IMR-90 (cell line): ENCODE measurements at regions not wholly inside any gene's neighbourhood (a gene's known extent, or its start where the extent isn't known, plus 50 kb on each side); places are given as distances from the start of the nearest gene placed in this dataset.

ENCODE experiments used
- ATAC-seq: fragments of 200-7000 bp; cut with Tn5 transposase; 2 replicates; pipeline ENCODE4 v1.9.1; 2020; ENCODE audit warnings: low read depth, mild to moderate bottlenecking, moderate library complexity
- BruUV-seq: library from RNA; stranded (reverse); fragments of 400-500 nt; replicated peaks from 2 replicates; lab custom pipeline; 2021; lab: Mats Ljungman, UMichigan
- CTCF ChIA-PET: fragments of 300-600 bp; formaldehyde crosslinking; extraction: SDS; loops from one replicate; lab custom pipeline; 2021; ENCODE audit warnings: antibody characterized with exemption; lab: Yijun Ruan, JAX
- POLR2A ChIA-PET: fragments of 300-600 bp; sonication (Branson Sonifier 250); formaldehyde crosslinking; loops from one replicate; lab custom pipeline; 2022; ENCODE audit warnings: antibody characterized with exemption; ENCODE audit not compliant: unreplicated experiment; lab: Charles Lee
- DNase-seq: peaks from one replicate; pipeline ENCODE4 v3.0.0; 2013
- H2AFZ ChIP-seq: replicated peaks from 2 replicates; pipeline ENCODE3; 2013; ENCODE audit warnings: low read length, mild to moderate bottlenecking; ENCODE audit not compliant: poor library complexity
- H2AK5ac ChIP-seq: 2 replicates; pipeline ENCODE4 v1.6.1; 2013; ENCODE audit warnings: low read depth, low read length, inconsistent platforms
- H2AK9ac ChIP-seq: replicated peaks from 2 replicates; pipeline ENCODE3; 2013; ENCODE audit warnings: mild to moderate bottlenecking, low read depth, low read length, moderate library complexity; ENCODE audit not compliant: poor library complexity
- H2BK120ac ChIP-seq: 2 replicates; pipeline ENCODE4 v1.6.1; 2013; ENCODE audit warnings: low read depth, low read length, inconsistent platforms
- H2BK15ac ChIP-seq: 3 replicates; pipeline ENCODE4 v1.6.1; 2013; ENCODE audit warnings: low read depth, low read length, inconsistent platforms
- H2BK20ac ChIP-seq: 2 replicates; pipeline ENCODE4 v1.6.1; 2013; ENCODE audit warnings: low read depth, mild to moderate bottlenecking, inconsistent platforms, low read length, moderate library complexity
- H2BK5ac ChIP-seq: 2 replicates; pipeline ENCODE4 v1.6.1; 2013; ENCODE audit warnings: mild to moderate bottlenecking, low read depth, low read length, inconsistent platforms; ENCODE audit not compliant: poor library complexity, severe bottlenecking
- H3K14ac ChIP-seq: replicated peaks from 2 replicates; pipeline ENCODE4 v1.6.1; 2013; ENCODE audit warnings: low read depth, low read length, inconsistent platforms
- H3K18ac ChIP-seq: 2 replicates; pipeline ENCODE4 v1.6.1; 2013; ENCODE audit warnings: low read depth, low read length, control low read depth
- H3K23ac ChIP-seq: 2 replicates; pipeline ENCODE4 v1.6.1; 2013; ENCODE audit warnings: low read depth, low read length, inconsistent platforms
- H3K27ac ChIP-seq: 2 replicates; pipeline ENCODE4 v1.5.1; 2013; ENCODE audit warnings: mild to moderate bottlenecking, control low read depth, low read length; ENCODE audit not compliant: insufficient read depth
- H3K27me3 ChIP-seq: 2 replicates; pipeline ENCODE4 v1.6.1; 2013; ENCODE audit warnings: low read length; ENCODE audit not compliant: control insufficient read depth, insufficient read depth
- H3K36me3 ChIP-seq: 2 replicates; pipeline ENCODE4 v1.6.1; 2013; ENCODE audit warnings: low read length, mixed read lengths; ENCODE audit not compliant: control insufficient read depth, insufficient read depth
- H3K4ac ChIP-seq: 2 replicates; pipeline ENCODE4 v1.6.1; 2013; ENCODE audit warnings: low read depth, low read length, inconsistent platforms
- H3K4me1 ChIP-seq: 2 replicates; pipeline ENCODE4 v1.6.1; 2013; ENCODE audit warnings: low read length, mixed read lengths; ENCODE audit not compliant: control insufficient read depth, insufficient read depth
- H3K4me2 ChIP-seq: 2 replicates; pipeline ENCODE4 v1.6.1; 2013; ENCODE audit warnings: low read depth, mild to moderate bottlenecking, control low read depth, low read length, moderate library complexity
- H3K4me3 ChIP-seq: 2 replicates; pipeline ENCODE4 v1.5.1; 2013; ENCODE audit warnings: low read depth, mild to moderate bottlenecking, control low read depth, low read length, moderate library complexity; ENCODE audit not compliant: insufficient read depth
- H3K56ac ChIP-seq: 2 replicates; pipeline ENCODE4 v1.6.1; 2013; ENCODE audit warnings: low read length, inconsistent platforms; ENCODE audit not compliant: insufficient read depth; ENCODE audit errors: extremely low read depth
- H3K79me1 ChIP-seq, 2 experiments: 2 replicates each; pipeline ENCODE4 v1.6.1; 2013; ENCODE audit warnings: low read length in 2 of 2, inconsistent platforms in 1 of 2, low read depth in 1 of 2
- H3K9ac ChIP-seq: 2 replicates; pipeline ENCODE4 v1.6.1; 2013; ENCODE audit warnings: low read depth, low read length, control low read depth
- H3K9me1 ChIP-seq: 2 replicates; pipeline ENCODE4 v1.6.1; 2013; ENCODE audit warnings: low read length, inconsistent platforms; ENCODE audit not compliant: insufficient read depth
- H3K9me3 ChIP-seq: 2 replicates; pipeline ENCODE4 v1.6.1; 2013; ENCODE audit warnings: low read length; ENCODE audit not compliant: control insufficient read depth, insufficient read depth
- H4K20me1 ChIP-seq: 2 replicates; pipeline ENCODE4 v1.6.1; 2013; ENCODE audit warnings: low read length, inconsistent platforms; ENCODE audit not compliant: insufficient read depth
- H4K5ac ChIP-seq: 2 replicates; pipeline ENCODE4 v1.6.1; 2013; ENCODE audit warnings: mild to moderate bottlenecking, low read depth, low read length, control low read depth
- H4K8ac ChIP-seq, 2 experiments: 2 replicates each; pipeline ENCODE4 v1.6.1; 2013; ENCODE audit warnings: low read depth in 2 of 2, low read length in 2 of 2, control low read depth in 1 of 2, inconsistent platforms in 1 of 2
- H4K91ac ChIP-seq: 2 replicates; pipeline ENCODE4 v1.6.1; 2013; ENCODE audit warnings: low read depth, low read length, inconsistent platforms; ENCODE audit not compliant: insufficient read depth
- CEBPB ChIP-seq: IDR thresholded peaks from 2 replicates; pipeline ENCODE4 v1.6.1; 2012; ENCODE audit warnings: low read depth, low read length, improper control_type of control experiment
- CHD1 ChIP-seq: IDR thresholded peaks from 2 replicates; pipeline ENCODE4 v1.6.1; 2012; ENCODE audit warnings: low read depth, low read length, improper control_type of control experiment
- ELK1 ChIP-seq: fragments of 150-350 bp; IDR thresholded peaks from 2 replicates; pipeline ENCODE4 v1.6.1; 2016; ENCODE audit warnings: low read depth, mild to moderate bottlenecking, low read length, moderate library complexity, borderline replicate concordance
- FOS ChIP-seq: fragments of 150-350 bp; IDR thresholded peaks from 2 replicates; pipeline ENCODE4 v1.6.1; 2016; ENCODE audit warnings: low read depth, low read length
- MAFK ChIP-seq: IDR thresholded peaks from 2 replicates; pipeline ENCODE4 v1.6.1; 2012; ENCODE audit warnings: low read depth, low read length, improper control_type of control experiment
- MXI1 ChIP-seq: IDR thresholded peaks from 2 replicates; pipeline ENCODE4 v1.6.1; 2012; ENCODE audit warnings: low read depth, mild to moderate bottlenecking, low read length, moderate library complexity, borderline replicate concordance
- NFE2L2 ChIP-seq: fragments of 150-350 bp; IDR thresholded peaks from 2 replicates; pipeline ENCODE4 v1.6.1; 2016; ENCODE audit warnings: low read depth, mild to moderate bottlenecking, low read length
- RAD21 ChIP-seq: IDR thresholded peaks from 2 replicates; pipeline ENCODE4 v1.6.1; 2012; ENCODE audit warnings: low read length, improper control_type of control experiment
- RCOR1 ChIP-seq: IDR thresholded peaks from 2 replicates; pipeline ENCODE4 v1.6.1; 2012; ENCODE audit warnings: mild to moderate bottlenecking, low read length, improper control_type of control experiment; ENCODE audit not compliant: insufficient replicate concordance
- RFX5 ChIP-seq: IDR thresholded peaks from 2 replicates; pipeline ENCODE4 v1.8.0; 2012; ENCODE audit warnings: low read depth, mild to moderate bottlenecking, low read length, moderate library complexity
- SMC3 ChIP-seq: fragments of 150-350 bp; IDR thresholded peaks from 2 replicates; pipeline ENCODE4 v1.6.1; 2016; ENCODE audit warnings: low read depth, mild to moderate bottlenecking, antibody characterized with exemption, low read length, moderate library complexity
- WGBS, 2 experiments: methylation state at CpG; one replicate each; pipeline versions ENCODE4 v1.1.5 to v1.1.7; 2013; ENCODE audit warnings: missing lambda C conversion rate in 2 of 2; ENCODE audit not compliant: insufficient read length in 1 of 2; ENCODE audit errors: extremely low coverage in 2 of 2; 5-methylcytosine and 5-hydroxymethylcytosine counted together
- dilution Hi-C: fragments of 300-500 bp; cut with HindIII; formaldehyde crosslinking; loops from one replicate; pipeline ENCODE4 v1.14.3; 2018; ENCODE audit warnings: low sequenced_read_pairs; ENCODE audit not compliant: unreplicated experiment
- in situ Hi-C: fragments of 300-500 bp; cut with MboI; formaldehyde crosslinking; loops from 3 replicates; pipeline ENCODE4 v1.14.3; 2019; ENCODE audit warnings: low sequenced_read_pairs, inconsistent platforms, mixed read lengths
- intact Hi-C: fragments of 100-400 bp; cut with micrococcal nuclease; formaldehyde crosslinking; loops from 2 replicates; pipeline ENCODE4 v1.10.0; 2022
- TF ChIP-seq, protein P1 (sequence below): fragments of 150-350 bp; IDR thresholded peaks from 2 replicates; pipeline ENCODE4 v1.6.1; 2017; ENCODE audit warnings: mild to moderate bottlenecking, antibody characterized with exemption, low read length, low read depth
- TF ChIP-seq, protein P2 (sequence below): conservative IDR thresholded peaks from 2 replicates; pipeline ENCODE4 v1.5.1; 2012; ENCODE audit warnings: mild to moderate bottlenecking, low read depth, low read length, improper control_type of control experiment

DNA sequence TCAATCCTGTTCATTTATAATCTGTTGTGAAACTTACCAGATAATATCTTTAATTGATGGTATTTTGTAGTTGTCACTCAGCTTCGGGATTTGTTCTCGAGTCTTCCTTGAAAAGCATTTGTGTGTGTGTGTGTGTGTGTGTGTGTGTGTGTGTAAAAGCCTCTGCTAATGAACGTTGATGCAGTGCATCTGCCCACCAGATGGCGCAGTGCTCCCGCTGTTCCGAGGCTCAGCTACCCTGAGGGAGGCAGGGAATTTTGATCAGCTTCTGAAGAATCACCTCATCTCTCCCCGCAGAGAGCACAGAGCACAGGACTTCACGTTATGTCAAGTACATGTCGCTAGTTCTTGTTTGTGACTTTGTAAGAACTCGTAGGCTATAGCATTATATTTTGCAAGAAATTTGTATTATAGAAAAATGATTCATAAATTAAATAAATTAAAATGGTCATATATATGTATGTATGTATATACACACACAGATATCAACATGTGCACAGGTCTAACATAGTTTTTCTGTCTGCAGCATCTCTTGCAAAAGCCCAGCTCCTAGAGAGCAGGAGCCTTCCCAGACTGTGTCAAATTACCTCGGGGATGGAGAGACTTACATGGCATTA lies 316.7 kb upstream of the IGFBP7 start:
- ATAC-seq: peak; percentile 77
- no TSS peak for BruUV-seq
- Histone ChIP-seq H3K18ac (no peak overlapping the region), H3K9ac (no peak overlapping the region), H4K5ac (no peak overlapping the region), H3K79me1 (no peaks in the 10 kb centered on the region), H3K14ac (no peak overlapping the region), H4K91ac (no peak overlapping the region), H3K9me3 (no peaks in the 10 kb centered on the region), H2BK120ac (no peak overlapping the region), H2AK9ac (no peak overlapping the region), H3K56ac (no peak overlapping the region), H3K4me1 (no peaks in the 10 kb centered on the region), H2BK15ac (no peak overlapping the region), H3K27ac (no peak overlapping the region), H3K4ac (no peak overlapping the region), H2BK5ac (no peak overlapping the region), H2AFZ (peak overlapping the region; percentile 24), H2AK5ac (no peak overlapping the region), H3K36me3 (no peaks in the 10 kb centered on the region), H3K23ac (no peak overlapping the region), H4K20me1 (no peaks in the 10 kb centered on the region), H4K8ac (no peak overlapping the region), H3K9me1 (no peaks in the 10 kb centered on the region), H3K4me2 (no peak overlapping the region), H2BK20ac (no peak overlapping the region), H3K4me3 (no peak overlapping the region), H3K27me3 (no peaks in the 10 kb centered on the region)
- ChIA-PET CTCF (interaction anchor here (0.5 to 1.4 kb wide), 10 partner anchors 8 to 1182 kb away, joined by 3 to 6 read pairs (median 3); no protein-coding TSS in a partner anchor), POLR2A (no interaction called here)
- TF ChIP-seq RAD21 (peak; percentile 67), RFX5 (no peak), FOS (no peak), SMC3 (peak; percentile 60), MAFK (no peak), MXI1 (no peak), NFE2L2 (no peak), CEBPB (no peak), CHD1 (no peak), ELK1 (no peak), RCOR1 (no peak)
- TF ChIP-seq, protein P1, sequence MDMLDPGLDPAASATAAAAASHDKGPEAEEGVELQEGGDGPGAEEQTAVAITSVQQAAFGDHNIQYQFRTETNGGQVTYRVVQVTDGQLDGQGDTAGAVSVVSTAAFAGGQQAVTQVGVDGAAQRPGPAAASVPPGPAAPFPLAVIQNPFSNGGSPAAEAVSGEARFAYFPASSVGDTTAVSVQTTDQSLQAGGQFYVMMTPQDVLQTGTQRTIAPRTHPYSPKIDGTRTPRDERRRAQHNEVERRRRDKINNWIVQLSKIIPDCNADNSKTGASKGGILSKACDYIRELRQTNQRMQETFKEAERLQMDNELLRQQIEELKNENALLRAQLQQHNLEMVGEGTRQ: no peak
- TF ChIP-seq, protein P2, sequence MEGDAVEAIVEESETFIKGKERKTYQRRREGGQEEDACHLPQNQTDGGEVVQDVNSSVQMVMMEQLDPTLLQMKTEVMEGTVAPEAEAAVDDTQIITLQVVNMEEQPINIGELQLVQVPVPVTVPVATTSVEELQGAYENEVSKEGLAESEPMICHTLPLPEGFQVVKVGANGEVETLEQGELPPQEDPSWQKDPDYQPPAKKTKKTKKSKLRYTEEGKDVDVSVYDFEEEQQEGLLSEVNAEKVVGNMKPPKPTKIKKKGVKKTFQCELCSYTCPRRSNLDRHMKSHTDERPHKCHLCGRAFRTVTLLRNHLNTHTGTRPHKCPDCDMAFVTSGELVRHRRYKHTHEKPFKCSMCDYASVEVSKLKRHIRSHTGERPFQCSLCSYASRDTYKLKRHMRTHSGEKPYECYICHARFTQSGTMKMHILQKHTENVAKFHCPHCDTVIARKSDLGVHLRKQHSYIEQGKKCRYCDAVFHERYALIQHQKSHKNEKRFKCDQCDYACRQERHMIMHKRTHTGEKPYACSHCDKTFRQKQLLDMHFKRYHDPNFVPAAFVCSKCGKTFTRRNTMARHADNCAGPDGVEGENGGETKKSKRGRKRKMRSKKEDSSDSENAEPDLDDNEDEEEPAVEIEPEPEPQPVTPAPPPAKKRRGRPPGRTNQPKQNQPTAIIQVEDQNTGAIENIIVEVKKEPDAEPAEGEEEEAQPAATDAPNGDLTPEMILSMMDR: peak; percentile 68
- dilution Hi-C loops: no loop called here
- DNase-seq: peak; percentile 66
- WGBS, 2 experiments: no CpG with 5 or more reads among the region's 11 CpGs
- in situ Hi-C loops: loop anchor here (25.0 kb wide), 1 partner anchor 390 kb away; no protein-coding TSS in a partner anchor
- intact Hi-C loops: loop anchor here (10.0 kb wide), 1 partner anchor 262 kb away; no protein-coding TSS in a partner anchor
